Stimulated activated CD4-positive, alpha-beta T cell treated with anti-CD3 and anti-CD28 coated beads, TNF-alpha, amount 100 ng/mL, for 4 hours (primary cell): ENCODE measurements at regions not wholly inside any gene's neighbourhood (a gene's known extent, or its start where the extent isn't known, plus 50 kb on each side); places are given as distances from the start of the nearest gene placed in this dataset.
"Not testable (repeated sequence)": the region's sequence is repeated elsewhere in the genome, so short reads cannot be mapped to it uniquely, and the experiment has no call there.

Experiments
- DNase-seq, 3 experiments: peaks; one replicate each; pipeline ENCODE4 v3.0.0-alpha.2; 2020; ENCODE audit warnings: low read depth in 3 of 3

- DNase-seq = no peak
These were observed 81.1 kb upstream of the MFGE8 start for GRCh38 chr15:88994286-88994685.

GRCh38 chr15:88995449-88995848, 82.3 kb upstream of the MFGE8 start:
- no peak for DNase-seq

GRCh38 chr15:88997531-88997930, 84.4 kb upstream of the MFGE8 start:
- no peak for DNase-seq

GRCh38 chr15:88998980-88999713, 86.0 kb upstream of the MFGE8 start:
- DNase-seq = no peak

GRCh38 chr15:89001708-89002275, 86.5 kb upstream of the ABHD2 start:
- DNase-seq = not testable (repeated sequence)

GRCh38 chr15:89002281-89002761, 85.9 kb upstream of the ABHD2 start:
- no peak for DNase-seq

GRCh38 chr15:89002830-89003229, 85.4 kb upstream of the ABHD2 start:
- DNase-seq = no peak

GRCh38 chr15:89003865-89004725, 84.2 kb upstream of the ABHD2 start:
- DNase-seq = no peak

- DNase-seq = no peak
These were observed 83.6 kb upstream of the ABHD2 start for GRCh38 chr15:89004726-89005030.

GRCh38 chr15:89007527-89007926, 80.7 kb upstream of the ABHD2 start:
- DNase-seq = not testable (repeated sequence)

GRCh38 chr15:89007989-89008388, 80.3 kb upstream of the ABHD2 start:
- no peak for DNase-seq

- no peak for DNase-seq
These were observed 79.2 kb upstream of the ABHD2 start for GRCh38 chr15:89009080-89009479.

GRCh38 chr15:89015412-89016097, 72.7 kb upstream of the ABHD2 start:
- DNase-seq = no peak

GRCh38 chr15:89016549-89017041, 71.7 kb upstream of the ABHD2 start:
- no peak for DNase-seq

GRCh38 chr15:89017370-89018066, 70.7 kb upstream of the ABHD2 start:
- DNase-seq = peak; percentile 69 to 74 (median 72)

GRCh38 chr15:89018207-89018606, 70.0 kb upstream of the ABHD2 start:
- DNase-seq = no peak

- no peak for DNase-seq
These were observed 68.8 kb upstream of the ABHD2 start for GRCh38 chr15:89019436-89019835.

- no peak for DNase-seq
These were observed 67.0 kb upstream of the ABHD2 start for GRCh38 chr15:89021224-89021623.

GRCh38 chr15:89021886-89022285, 66.4 kb upstream of the ABHD2 start:
- not testable (repeated sequence) for DNase-seq

GRCh38 chr15:89023311-89023961, 64.8 kb upstream of the ABHD2 start:
- DNase-seq = no peak

- no peak for DNase-seq
These were observed 63.8 kb upstream of the ABHD2 start for GRCh38 chr15:89024418-89024817.
